WERI-Rb-1 (cell line): ENCODE measurements at regions not wholly inside any gene's neighbourhood (a gene's known extent, or its start where the extent isn't known, plus 50 kb on each side); places are given as distances from the start of the nearest gene placed in this dataset.

ENCODE experiments used
- DNase-seq: peaks from one replicate; pipeline ENCODE4 v3.0.0-alpha.2; 2020
- H3K27ac ChIP-seq: fragments of 250-450 bp; sonication (Bioruptor Pico); 2 replicates; pipeline ENCODE4 v1.5.1; 2020; ENCODE audit warnings: mild to moderate bottlenecking, moderate library complexity
- H3K27me3 ChIP-seq: fragments of 250-450 bp; sonication (Bioruptor Pico); 2 replicates; pipeline ENCODE4 v1.5.1; 2021; ENCODE audit warnings: mild to moderate bottlenecking, low read depth, moderate library complexity; ENCODE audit not compliant: insufficient read depth, severe bottlenecking
- H3K36me3 ChIP-seq: fragments of 250-450 bp; sonication (Bioruptor Pico); 2 replicates; pipeline ENCODE4 v1.5.1; 2020; ENCODE audit warnings: mild to moderate bottlenecking, moderate library complexity
- H3K4me3 ChIP-seq: 2 replicates; pipeline ENCODE4 v1.5.1; 2011; ENCODE audit warnings: low read depth, mild to moderate bottlenecking, control low read depth, low read length
- H3K9me3 ChIP-seq: fragments of 250-450 bp; sonication (Bioruptor Pico); 2 replicates; pipeline ENCODE4 v1.5.1; 2021; ENCODE audit warnings: mild to moderate bottlenecking, moderate library complexity; ENCODE audit not compliant: severe bottlenecking
- TF ChIP-seq, protein P1 (sequence below): IDR thresholded peaks from 2 replicates; pipeline ENCODE4 v1.5.1; 2011; ENCODE audit warnings: low read depth, mild to moderate bottlenecking, control low read depth, inconsistent platforms, low read length

DNA sequence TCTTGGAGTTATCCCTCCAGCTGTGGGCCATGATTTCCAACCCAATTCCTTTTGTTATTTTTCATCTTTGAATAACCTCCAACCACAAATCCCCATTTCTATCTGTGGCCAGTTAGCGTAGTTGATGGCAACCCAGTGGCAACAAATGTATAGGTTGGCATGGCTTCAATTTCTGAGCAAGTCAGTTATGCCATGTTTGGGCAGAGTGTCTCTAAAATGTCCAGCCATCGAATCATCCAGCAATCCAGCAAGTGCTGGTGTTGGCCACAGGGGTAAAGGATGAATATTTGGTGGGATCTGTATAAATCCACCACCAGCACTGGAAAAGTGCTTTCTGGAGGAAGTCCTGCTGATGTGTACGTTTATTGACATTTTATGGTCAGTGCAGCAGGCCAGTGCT is 233.3 kb downstream of the MYLK4 start:
- no peak overlapping the region for H3K27ac ChIP-seq
- H3K4me3 ChIP-seq = no peak overlapping the region
- DNase-seq = no peak
- H3K9me3 ChIP-seq = peaks cover 9% of the 10 kb centered on the region
- H3K27me3 ChIP-seq = peaks cover 85% of the 10 kb centered on the region
- H3K36me3 ChIP-seq = no peaks in the 10 kb centered on the region
- TF ChIP-seq, protein P1, sequence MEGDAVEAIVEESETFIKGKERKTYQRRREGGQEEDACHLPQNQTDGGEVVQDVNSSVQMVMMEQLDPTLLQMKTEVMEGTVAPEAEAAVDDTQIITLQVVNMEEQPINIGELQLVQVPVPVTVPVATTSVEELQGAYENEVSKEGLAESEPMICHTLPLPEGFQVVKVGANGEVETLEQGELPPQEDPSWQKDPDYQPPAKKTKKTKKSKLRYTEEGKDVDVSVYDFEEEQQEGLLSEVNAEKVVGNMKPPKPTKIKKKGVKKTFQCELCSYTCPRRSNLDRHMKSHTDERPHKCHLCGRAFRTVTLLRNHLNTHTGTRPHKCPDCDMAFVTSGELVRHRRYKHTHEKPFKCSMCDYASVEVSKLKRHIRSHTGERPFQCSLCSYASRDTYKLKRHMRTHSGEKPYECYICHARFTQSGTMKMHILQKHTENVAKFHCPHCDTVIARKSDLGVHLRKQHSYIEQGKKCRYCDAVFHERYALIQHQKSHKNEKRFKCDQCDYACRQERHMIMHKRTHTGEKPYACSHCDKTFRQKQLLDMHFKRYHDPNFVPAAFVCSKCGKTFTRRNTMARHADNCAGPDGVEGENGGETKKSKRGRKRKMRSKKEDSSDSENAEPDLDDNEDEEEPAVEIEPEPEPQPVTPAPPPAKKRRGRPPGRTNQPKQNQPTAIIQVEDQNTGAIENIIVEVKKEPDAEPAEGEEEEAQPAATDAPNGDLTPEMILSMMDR = no peak

DNA sequence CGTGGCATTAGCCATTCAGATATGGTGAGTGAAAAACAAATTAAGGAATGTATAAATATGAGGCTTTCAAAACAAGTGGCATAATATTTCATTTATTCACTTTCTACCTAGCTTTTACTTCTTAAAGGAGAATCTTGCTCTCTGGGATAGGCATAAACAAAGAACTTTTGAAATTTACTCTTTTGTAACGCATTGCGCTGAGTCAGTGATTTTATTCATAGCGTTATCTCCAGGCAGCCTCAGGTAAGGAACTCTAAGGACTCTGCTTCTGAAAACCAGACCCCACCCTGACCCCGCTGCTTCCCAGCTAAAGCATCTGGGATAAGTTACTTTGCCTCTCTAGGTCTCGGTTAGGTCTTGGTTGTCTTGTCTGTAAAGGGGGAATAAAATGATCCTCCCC is 234.7 kb downstream of the MYLK4 start:
- peaks cover 85% of the 10 kb centered on the region for H3K27me3 ChIP-seq
- no peak for DNase-seq
- H3K9me3 ChIP-seq = peaks cover 9% of the 10 kb centered on the region
- H3K27ac ChIP-seq = no peak overlapping the region
- TF ChIP-seq, protein P1 = no peak
- H3K36me3 ChIP-seq = no peaks in the 10 kb centered on the region
- no peak overlapping the region for H3K4me3 ChIP-seq

DNA sequence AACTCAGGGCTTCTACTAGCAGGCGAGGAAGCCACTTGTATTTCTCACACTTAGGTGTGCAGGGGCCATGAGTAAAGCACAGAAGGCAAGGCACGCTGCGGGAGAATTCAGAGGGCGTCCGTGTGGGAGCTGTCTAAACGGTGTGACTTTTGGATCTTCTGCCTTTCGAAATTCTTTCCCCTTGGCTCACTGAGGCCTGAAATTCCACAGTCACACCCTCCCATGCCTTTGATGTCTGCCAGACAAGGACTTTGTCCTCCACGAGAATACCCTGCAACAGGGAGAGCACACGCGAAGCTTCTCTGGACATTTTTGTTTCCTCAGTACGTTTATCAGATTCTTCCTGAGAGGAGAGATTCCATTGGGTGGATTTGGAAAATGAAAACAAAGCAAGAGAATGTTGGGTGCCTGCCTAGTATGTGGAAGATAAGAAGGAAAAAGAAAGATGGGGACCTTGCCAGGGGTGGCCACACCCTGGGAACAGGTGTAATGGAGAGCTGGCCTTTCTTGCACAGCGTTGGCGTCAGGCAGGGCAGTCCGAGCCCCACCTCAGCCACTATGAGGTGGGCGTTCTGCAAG is 235.7 kb downstream of the MYLK4 start:
- peaks cover 89% of the 10 kb centered on the region for H3K27me3 ChIP-seq
- H3K36me3 ChIP-seq = no peaks in the 10 kb centered on the region
- H3K9me3 ChIP-seq = peaks cover 6% of the 10 kb centered on the region
- DNase-seq = no peak
- H3K27ac ChIP-seq = no peak overlapping the region
- H3K4me3 ChIP-seq = no peak overlapping the region
- TF ChIP-seq, protein P1 = no peak

- H3K9me3 ChIP-seq = peaks cover 2% of the 10 kb centered on the region
- H3K27me3 ChIP-seq = peaks cover 97% of the 10 kb centered on the region
- H3K36me3 ChIP-seq = no peaks in the 10 kb centered on the region
- H3K4me3 ChIP-seq = no peak overlapping the region
- H3K27ac ChIP-seq = no peak overlapping the region
- no peak for DNase-seq
- TF ChIP-seq, protein P1 = no peak
Observed at GRCh38 chr6:2512802-2513201, 237.9 kb downstream of the MYLK4 start.

GRCh38 chr6:2510316-2510715 is 240.4 kb downstream of the MYLK4 start:
- no peak for DNase-seq
- Histone ChIP-seq H3K27ac (no peak overlapping the region), H3K9me3 (peaks cover 8% of the 10 kb centered on the region), H3K27me3 (peaks cover 99% of the 10 kb centered on the region), H3K36me3 (no peaks in the 10 kb centered on the region), H3K4me3 (no peak overlapping the region)
- TF ChIP-seq, protein P1 = no peak

- peaks cover 8% of the 10 kb centered on the region for H3K9me3 ChIP-seq
- no peak for DNase-seq
- no peak overlapping the region for H3K27ac ChIP-seq
- TF ChIP-seq, protein P1 = no peak
- H3K27me3 ChIP-seq = peaks cover 93% of the 10 kb centered on the region
- H3K36me3 ChIP-seq = no peaks in the 10 kb centered on the region
- no peak overlapping the region for H3K4me3 ChIP-seq
Observed at GRCh38 chr6:2509711-2510110, 241.0 kb downstream of the MYLK4 start.
